Lower leg skin (tissue), 4 donors: ENCODE measurements at regions not wholly inside any gene's neighbourhood (a gene's known extent, or its start where the extent isn't known, plus 50 kb on each side); places are given as distances from the start of the nearest gene placed in this dataset.
A peak's percentile ranks its signal among the peaks of the same experiment; 100 is the strongest.

Source experiments
- DNase-seq, 2 donors: peaks; one replicate each; pipeline ENCODE4 v3.0.0-alpha.2; 2019; ENCODE audit warnings: low spot score in 2 of 2
- H3K4me3 ChIP-seq: fragments of 200-600 bp; sonication (generic); 2 replicates; pipeline ENCODE4 v1.5.1; 2017; ENCODE audit warnings: mild to moderate bottlenecking, low read depth; ENCODE audit not compliant: poor library complexity, severe bottlenecking
- CTCF ChIP-seq, 3 donors: fragments of 450-650 bp; IDR thresholded peaks; one replicate each; pipeline ENCODE4 v1.5.1; 2016; ENCODE audit warnings: antibody characterized with exemption in 3 of 3, mild to moderate bottlenecking in 3 of 3, moderate library complexity in 2 of 3
- POLR2A ChIP-seq, 2 donors: fragments of 450-650 bp; IDR thresholded peaks; one replicate each; pipeline ENCODE4 v1.6.1; 2016 to 2017; ENCODE audit warnings: antibody characterized with exemption in 2 of 2, mild to moderate bottlenecking in 1 of 2, moderate library complexity in 1 of 2
- WGBS, 2 donors: methylation state at CpG; one replicate each; pipeline ENCODE4 v1.1.5; 2018; 5-methylcytosine and 5-hydroxymethylcytosine counted together
- intact Hi-C: fragments of 100-400 bp; cut with DNase I; formaldehyde crosslinking; loops from one replicate; pipeline ENCODE4 v1.15.0; 2023; ENCODE audit warnings: low total_unique reads

GRCh38 chr11:116330439-116331185 is 442.2 kb downstream of the BUD13 start:
- TF ChIP-seq POLR2A (IDR thresholded peaks at IDR 0.05) (no peak), CTCF (IDR thresholded peaks at IDR 0.05) (no peak)
- no peak overlapping the region for H3K4me3 ChIP-seq
- intact Hi-C loops: no loop called here
- peak in 1 of 2 donors; percentile 68 for DNase-seq
- WGBS, 2 donors: 82 to 86% methylated on average over 7 of the region's 7 CpGs

GRCh38 chr11:116329354-116330090 is 443.3 kb downstream of the BUD13 start:
- H3K4me3 ChIP-seq: no peak overlapping the region
- peak in 1 of 2 donors; percentile 75 for DNase-seq
- 78 to 79% methylated on average over 9 of the region's 9 CpGs for WGBS, 2 donors
- TF ChIP-seq CTCF (IDR thresholded peaks at IDR 0.05) (no peak), POLR2A (IDR thresholded peaks at IDR 0.05) (no peak)
- intact Hi-C loops: no loop called here

- intact Hi-C loops: no loop called here
- DNase-seq: peak in 1 of 2 donors; percentile 39
- WGBS, 2 donors: 87 to 89% methylated on average over 3 of the region's 3 CpGs
- TF ChIP-seq CTCF (IDR thresholded peaks at IDR 0.05) (no peak), POLR2A (IDR thresholded peaks at IDR 0.05) (no peak)
- H3K4me3 ChIP-seq: no peak overlapping the region
Measured at GRCh38 chr11:116328851-116329250, 443.9 kb downstream of the BUD13 start.

GRCh38 chr11:116328391-116328790 is 444.4 kb downstream of the BUD13 start:
- TF ChIP-seq CTCF (IDR thresholded peaks at IDR 0.05): no peak
- TF ChIP-seq POLR2A (IDR thresholded peaks at IDR 0.05): no peak
- intact Hi-C loops: no loop called here
- no peak overlapping the region for H3K4me3 ChIP-seq
- DNase-seq: peak in 1 of 2 donors; percentile 62
- 72 to 78% methylated on average over 4 of the region's 4 CpGs for WGBS, 2 donors

DNA sequence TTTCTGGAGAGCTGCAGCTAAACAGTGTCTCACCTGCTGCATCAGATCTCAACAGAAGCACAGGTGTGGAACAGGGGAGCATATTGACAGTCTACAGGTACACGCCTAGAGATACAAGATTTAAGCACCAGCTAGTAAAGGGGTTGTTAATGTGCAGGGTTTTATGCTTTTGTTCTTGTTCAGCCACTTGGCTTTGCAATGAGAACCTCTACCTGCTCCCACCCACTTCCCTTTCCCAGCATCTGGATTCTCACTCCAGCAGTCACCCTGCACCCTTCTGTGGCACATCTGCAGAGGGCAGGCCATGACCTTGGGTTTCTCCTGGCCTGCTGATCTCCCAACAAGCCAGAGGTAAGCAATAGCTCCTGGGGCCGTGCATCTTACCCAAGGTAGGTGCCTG is 446.6 kb downstream of the BUD13 start:
- intact Hi-C loops: no loop called here
- no peak for TF ChIP-seq POLR2A (IDR thresholded peaks at IDR 0.05)
- no peak for TF ChIP-seq CTCF (IDR thresholded peaks at IDR 0.05)
- no peak overlapping the region for H3K4me3 ChIP-seq
- 71 to 83% methylated on average over 2 of the region's 2 CpGs for WGBS, 2 donors
- DNase-seq: peak in 1 of 2 donors; percentile 20
